A673 (cell line): ENCODE measurements at regions not wholly inside any gene's neighbourhood (a gene's known extent, or its start where the extent isn't known, plus 50 kb on each side); places are given as distances from the start of the nearest gene placed in this dataset.

ENCODE experiments used
- CTCF ChIP-seq: fragments of 300-800, 200-600 bp; sonication (generic); conservative IDR thresholded peaks from 2 replicates; pipeline ENCODE4 v1.5.1; 2017; ENCODE audit warnings: low read depth, mild to moderate bottlenecking, antibody characterized with exemption, low read length, moderate library complexity, mixed read lengths
- EZH2 ChIP-seq: fragments of 200-600 bp; sonication (generic); IDR thresholded peaks from 2 replicates; pipeline ENCODE4 v1.6.1; 2017; ENCODE audit warnings: borderline replicate concordance, low read depth, mild to moderate bottlenecking, mixed read lengths, antibody characterized with exemption, low read length; ENCODE audit not compliant: poor library complexity, severe bottlenecking

GRCh38 chr7:47073284-47073683 is 508.6 kb downstream of the TNS3 start:
- TF ChIP-seq CTCF (no peak), EZH2 (no peak)
